ENCODE measurements at regions not wholly inside any gene's neighbourhood (a gene's known extent, or its start where the extent isn't known, plus 50 kb on each side); places are given as distances from the start of the nearest gene placed in this dataset.

GRCh38 chr12:16716928-16717327, 111.0 kb upstream of the LMO3 start:
- H3K4me1 ChIP-seq (ENCODE audit: insufficient read depth, low read length, poor library complexity, severe bottlenecking): no peaks in the 10 kb centered on the region
- H3K4me2 ChIP-seq (ENCODE audit: low read depth, low read length, poor library complexity, severe bottlenecking): no peak overlapping the region
- H3K9ac ChIP-seq (ENCODE audit: low read depth, low read length, poor library complexity, severe bottlenecking): no peak overlapping the region
- H3K27me3 ChIP-seq (ENCODE audit: insufficient read depth, low read length, poor library complexity, severe bottlenecking): no peaks in the 10 kb centered on the region
- no peaks in the 10 kb centered on the region for H3K9me2 ChIP-seq (replicated peaks; ENCODE audit: low read depth, low read length)
- no peaks in the 10 kb centered on the region for H3K36me3 ChIP-seq (ENCODE audit: insufficient read depth, low read length)
- no peaks in the 10 kb centered on the region for H4K20me1 ChIP-seq (ENCODE audit: insufficient read depth, low read length, poor library complexity, severe bottlenecking)
- no peaks in the 10 kb centered on the region for H3K9me3 ChIP-seq (ENCODE audit: insufficient read depth, low read depth, low read length)
- no peak overlapping the region for H3K4me3 ChIP-seq (ENCODE audit: low read length, poor library complexity, severe bottlenecking)
- no peak overlapping the region for H2AFZ ChIP-seq (ENCODE audit: low read length)
- TF ChIP-seq CTCF (conservative IDR thresholded peaks at IDR 0.05; ENCODE audit: low read length) (no peak), EZH2phosphoT487 (IDR thresholded peaks at IDR 0.05; ENCODE audit: borderline replicate concordance) (no peak)
- no peaks in the 10 kb centered on the region for H3K79me2 ChIP-seq (ENCODE audit: insufficient read depth, low read length)
- H3F3A ChIP-seq (ENCODE audit: low read depth): no peaks in the 10 kb centered on the region

- no peaks in the 10 kb centered on the region for H3K9me2 ChIP-seq (replicated peaks; ENCODE audit: low read depth, low read length)
- no peak overlapping the region for H3K4me3 ChIP-seq (ENCODE audit: low read length, poor library complexity, severe bottlenecking)
- H2AFZ ChIP-seq (ENCODE audit: low read length): no peak overlapping the region
- H3K9ac ChIP-seq (ENCODE audit: low read depth, low read length, poor library complexity, severe bottlenecking): no peak overlapping the region
- H3K4me2 ChIP-seq (ENCODE audit: low read depth, low read length, poor library complexity, severe bottlenecking): no peak overlapping the region
- no peaks in the 10 kb centered on the region for H3K4me1 ChIP-seq (ENCODE audit: insufficient read depth, low read length, poor library complexity, severe bottlenecking)
- no peaks in the 10 kb centered on the region for H3K79me2 ChIP-seq (ENCODE audit: insufficient read depth, low read length)
- TF ChIP-seq EZH2phosphoT487 (IDR thresholded peaks at IDR 0.05; ENCODE audit: borderline replicate concordance): no peak
- no peak for TF ChIP-seq CTCF (conservative IDR thresholded peaks at IDR 0.05; ENCODE audit: low read length)
- H3K27me3 ChIP-seq (ENCODE audit: insufficient read depth, low read length, poor library complexity, severe bottlenecking): no peaks in the 10 kb centered on the region
- H3K9me3 ChIP-seq (ENCODE audit: insufficient read depth, low read depth, low read length): no peaks in the 10 kb centered on the region
- no peaks in the 10 kb centered on the region for H3K36me3 ChIP-seq (ENCODE audit: insufficient read depth, low read length)
- H4K20me1 ChIP-seq (ENCODE audit: insufficient read depth, low read length, poor library complexity, severe bottlenecking): no peaks in the 10 kb centered on the region
- H3F3A ChIP-seq (ENCODE audit: low read depth): no peaks in the 10 kb centered on the region
These were observed 86.1 kb upstream of the LMO3 start for GRCh38 chr12:16692099-16692498.

- no peaks in the 10 kb centered on the region for H3K9me3 ChIP-seq (ENCODE audit: insufficient read depth, low read depth, low read length)
- no peaks in the 10 kb centered on the region for H3F3A ChIP-seq (ENCODE audit: low read depth)
- H3K27me3 ChIP-seq (ENCODE audit: insufficient read depth, low read length, poor library complexity, severe bottlenecking): no peaks in the 10 kb centered on the region
- H3K79me2 ChIP-seq (ENCODE audit: insufficient read depth, low read length): no peaks in the 10 kb centered on the region
- H3K36me3 ChIP-seq (ENCODE audit: insufficient read depth, low read length): no peaks in the 10 kb centered on the region
- H3K4me2 ChIP-seq (ENCODE audit: low read depth, low read length, poor library complexity, severe bottlenecking): no peak overlapping the region
- H3K4me1 ChIP-seq (ENCODE audit: insufficient read depth, low read length, poor library complexity, severe bottlenecking): no peaks in the 10 kb centered on the region
- H2AFZ ChIP-seq (ENCODE audit: low read length): no peak overlapping the region
- no peak overlapping the region for H3K9ac ChIP-seq (ENCODE audit: low read depth, low read length, poor library complexity, severe bottlenecking)
- no peaks in the 10 kb centered on the region for H3K9me2 ChIP-seq (replicated peaks; ENCODE audit: low read depth, low read length)
- no peak overlapping the region for H3K4me3 ChIP-seq (ENCODE audit: low read length, poor library complexity, severe bottlenecking)
- no peaks in the 10 kb centered on the region for H4K20me1 ChIP-seq (ENCODE audit: insufficient read depth, low read length, poor library complexity, severe bottlenecking)
- TF ChIP-seq EZH2phosphoT487 (IDR thresholded peaks at IDR 0.05; ENCODE audit: borderline replicate concordance): no peak
These were observed 85.7 kb upstream of the LMO3 start for GRCh38 chr12:16691624-16692023.

- Histone ChIP-seq H3K4me3 (ENCODE audit: low read length, poor library complexity, severe bottlenecking) (no peak overlapping the region), H3F3A (ENCODE audit: low read depth) (no peaks in the 10 kb centered on the region), H3K4me2 (ENCODE audit: low read depth, low read length, poor library complexity, severe bottlenecking) (no peak overlapping the region), H3K9me3 (ENCODE audit: insufficient read depth, low read depth, low read length) (no peaks in the 10 kb centered on the region), H3K27me3 (ENCODE audit: insufficient read depth, low read length, poor library complexity, severe bottlenecking) (no peaks in the 10 kb centered on the region), H3K36me3 (ENCODE audit: insufficient read depth, low read length) (no peaks in the 10 kb centered on the region), H3K9me2 (replicated peaks; ENCODE audit: low read depth, low read length) (no peaks in the 10 kb centered on the region), H3K9ac (ENCODE audit: low read depth, low read length, poor library complexity, severe bottlenecking) (no peak overlapping the region), H2AFZ (ENCODE audit: low read length) (no peak overlapping the region), H3K4me1 (ENCODE audit: insufficient read depth, low read length, poor library complexity, severe bottlenecking) (no peaks in the 10 kb centered on the region), H4K20me1 (ENCODE audit: insufficient read depth, low read length, poor library complexity, severe bottlenecking) (no peaks in the 10 kb centered on the region), H3K79me2 (ENCODE audit: insufficient read depth, low read length) (no peaks in the 10 kb centered on the region)
- TF ChIP-seq EZH2phosphoT487 (IDR thresholded peaks at IDR 0.05; ENCODE audit: borderline replicate concordance): no peak
- no peak for TF ChIP-seq CTCF (conservative IDR thresholded peaks at IDR 0.05; ENCODE audit: low read length)
These were observed 82.2 kb upstream of the LMO3 start for GRCh38 chr12:16688200-16688599.
